Osteoblast (primary cell): ENCODE measurements at regions not wholly inside any gene's neighbourhood (a gene's known extent, or its start where the extent isn't known, plus 50 kb on each side); places are given as distances from the start of the nearest gene placed in this dataset.

ENCODE experiments used
- DNase-seq: peaks from one replicate; pipeline ENCODE4 v3.0.0; 2011; ENCODE audit warnings: low spot score, mixed read lengths; ENCODE audit not compliant: insufficient read length; ENCODE audit errors: missing footprints
- H2AFZ ChIP-seq: 2 replicates; pipeline ENCODE4 v1.6.0; 2011; ENCODE audit warnings: mild to moderate bottlenecking, low read length
- H3K27ac ChIP-seq: 2 replicates; pipeline ENCODE4 v1.5.1; 2011; ENCODE audit warnings: mild to moderate bottlenecking, low read depth, low read length, moderate library complexity
- H3K27me3 ChIP-seq: 2 replicates; pipeline ENCODE4 v1.6.0; 2012; ENCODE audit warnings: mild to moderate bottlenecking, control low read depth, inconsistent platforms, low read length, moderate library complexity; ENCODE audit not compliant: insufficient read depth
- H3K36me3 ChIP-seq: 2 replicates; pipeline ENCODE4 v1.5.1; 2011; ENCODE audit warnings: mild to moderate bottlenecking, low read length, control low read depth, moderate library complexity; ENCODE audit not compliant: insufficient read depth
- H3K4me1 ChIP-seq: 2 replicates; pipeline ENCODE4 v1.5.1; 2011; ENCODE audit warnings: mild to moderate bottlenecking, low read length, control low read depth, moderate library complexity; ENCODE audit not compliant: insufficient read depth
- H3K4me2 ChIP-seq: 2 replicates; pipeline ENCODE4 v1.6.0; 2011; ENCODE audit warnings: mild to moderate bottlenecking, low read length; ENCODE audit not compliant: insufficient read depth
- H3K4me3 ChIP-seq: fragments of 200-600 bp; sonication (generic); 3 replicates; pipeline ENCODE4 v1.5.1; 2012; ENCODE audit warnings: mild to moderate bottlenecking, low read length, inconsistent platforms; ENCODE audit not compliant: insufficient read depth
- H3K79me2 ChIP-seq: 2 replicates; pipeline ENCODE4 v1.6.0; 2012; ENCODE audit warnings: mild to moderate bottlenecking, low read length, control low read depth, inconsistent platforms; ENCODE audit not compliant: insufficient read depth
- H3K9me3 ChIP-seq: 2 replicates; pipeline ENCODE4 v1.5.1; 2011; ENCODE audit warnings: low read depth, low read length, control low read depth
- H4K20me1 ChIP-seq: 2 replicates; pipeline ENCODE4 v1.6.0; 2012; ENCODE audit warnings: mild to moderate bottlenecking, low read length, control low read depth; ENCODE audit not compliant: insufficient read depth
- CTCF ChIP-seq: IDR thresholded peaks from 2 replicates; pipeline ENCODE4 v1.5.1; 2011; ENCODE audit warnings: mild to moderate bottlenecking, low read depth, low read length, moderate library complexity; ENCODE audit errors: extremely low read depth

GRCh38 chr4:66777097-66777496, 768.2 kb downstream of the CENPC start:
- no peak overlapping the region for H3K27ac ChIP-seq
- DNase-seq, result no peak
- H3K4me3 ChIP-seq, result no peak overlapping the region
- TF ChIP-seq CTCF, result no peak
- H3K9me3 ChIP-seq, result no peaks in the 10 kb centered on the region
- H3K27me3 ChIP-seq, result no peaks in the 10 kb centered on the region
- no peaks in the 10 kb centered on the region for H3K36me3 ChIP-seq
- H3K4me1 ChIP-seq, result no peaks in the 10 kb centered on the region
- no peaks in the 10 kb centered on the region for H4K20me1 ChIP-seq
- no peak overlapping the region for H3K4me2 ChIP-seq
- no peak overlapping the region for H2AFZ ChIP-seq
- H3K79me2 ChIP-seq, result no peaks in the 10 kb centered on the region

GRCh38 chr4:66769441-66769840, 775.9 kb downstream of the CENPC start:
- H4K20me1 ChIP-seq, result no peaks in the 10 kb centered on the region
- no peak for DNase-seq
- TF ChIP-seq CTCF, result no peak
- H3K27me3 ChIP-seq, result no peaks in the 10 kb centered on the region
- no peak overlapping the region for H3K4me3 ChIP-seq
- no peak overlapping the region for H3K4me2 ChIP-seq
- H3K27ac ChIP-seq, result no peak overlapping the region
- no peaks in the 10 kb centered on the region for H3K79me2 ChIP-seq
- H3K4me1 ChIP-seq, result no peaks in the 10 kb centered on the region
- H3K36me3 ChIP-seq, result no peaks in the 10 kb centered on the region
- no peak overlapping the region for H2AFZ ChIP-seq
- H3K9me3 ChIP-seq, result no peaks in the 10 kb centered on the region

GRCh38 chr4:66767442-66767841, 777.9 kb downstream of the CENPC start:
- Histone ChIP-seq H3K9me3 (no peaks in the 10 kb centered on the region), H3K36me3 (no peaks in the 10 kb centered on the region), H2AFZ (no peak overlapping the region), H4K20me1 (no peaks in the 10 kb centered on the region), H3K4me1 (no peaks in the 10 kb centered on the region), H3K27me3 (no peaks in the 10 kb centered on the region), H3K27ac (no peak overlapping the region), H3K4me2 (no peak overlapping the region), H3K79me2 (no peaks in the 10 kb centered on the region), H3K4me3 (no peak overlapping the region)
- no peak for DNase-seq
- no peak for TF ChIP-seq CTCF

- H3K4me3 ChIP-seq, result no peak overlapping the region
- H3K9me3 ChIP-seq, result no peaks in the 10 kb centered on the region
- no peaks in the 10 kb centered on the region for H3K36me3 ChIP-seq
- no peaks in the 10 kb centered on the region for H4K20me1 ChIP-seq
- DNase-seq, result no peak
- no peaks in the 10 kb centered on the region for H3K79me2 ChIP-seq
- no peaks in the 10 kb centered on the region for H3K4me1 ChIP-seq
- TF ChIP-seq CTCF, result no peak
- H3K27ac ChIP-seq, result no peak overlapping the region
- H3K4me2 ChIP-seq, result no peak overlapping the region
- no peaks in the 10 kb centered on the region for H3K27me3 ChIP-seq
- no peak overlapping the region for H2AFZ ChIP-seq
Observed at GRCh38 chr4:66766557-66766956, 778.7 kb downstream of the CENPC start.
